ENCODE measurements at regions not wholly inside any gene's neighbourhood (a gene's known extent, or its start where the extent isn't known, plus 50 kb on each side); places are given as distances from the start of the nearest gene placed in this dataset.

GRCh38 chr4:179536694-179537093, 2094.5 kb upstream of the AGA start:
- no peak for TF ChIP-seq CTCF (conservative IDR thresholded peaks at IDR 0.05; ENCODE audit: low read depth, low read length)
- TF ChIP-seq EZH2 (IDR thresholded peaks at IDR 0.05; ENCODE audit: borderline replicate concordance, low read depth, low read length, poor library complexity, severe bottlenecking): no peak
